HG03457 (cell line): ENCODE measurements at regions not wholly inside any gene's neighbourhood (a gene's known extent, or its start where the extent isn't known, plus 50 kb on each side); places are given as distances from the start of the nearest gene placed in this dataset.
"Not testable (repeated sequence)": the region's sequence is repeated elsewhere in the genome, so short reads cannot be mapped to it uniquely, and the experiment has no call there.

ENCODE experiments used
- ATAC-seq: cut with Tn5 transposase; IDR thresholded peaks from one replicate; pipeline ENCODE4 v1.9.1; 2021; ENCODE audit warnings: moderate number of reproducible peaks; ENCODE audit not compliant: unreplicated experiment

- ATAC-seq = no peak
Observed at GRCh38 chr6:170221052-170221752, 69.7 kb downstream of the DLL1 start.

- ATAC-seq = not testable (repeated sequence)
Observed at GRCh38 chr6:170213637-170214018, 77.2 kb downstream of the DLL1 start.

GRCh38 chr6:170212956-170213636, 77.8 kb downstream of the DLL1 start:
- no peak for ATAC-seq

GRCh38 chr6:170212051-170212756, 78.7 kb downstream of the DLL1 start:
- ATAC-seq = no peak

- ATAC-seq = no peak
Observed at GRCh38 chr6:170211404-170212025, 79.4 kb downstream of the DLL1 start.

- no peak for ATAC-seq
Observed at GRCh38 chr6:170210651-170211403, 80.1 kb downstream of the DLL1 start.

GRCh38 chr6:170210026-170210390, 80.9 kb downstream of the DLL1 start:
- ATAC-seq = no peak

GRCh38 chr6:170209354-170210025, 81.4 kb downstream of the DLL1 start:
- ATAC-seq = no peak

GRCh38 chr6:170208651-170209353, 82.1 kb downstream of the DLL1 start:
- no peak for ATAC-seq

- ATAC-seq = no peak
Observed at GRCh38 chr6:170208182-170208601, 82.7 kb downstream of the DLL1 start.

- no peak for ATAC-seq
Observed at GRCh38 chr6:170207586-170208181, 83.2 kb downstream of the DLL1 start.

- ATAC-seq = no peak
Observed at GRCh38 chr6:170206851-170207431, 83.9 kb downstream of the DLL1 start.

- no peak for ATAC-seq
Observed at GRCh38 chr6:170206317-170206621, 84.6 kb downstream of the DLL1 start.

GRCh38 chr6:170205534-170206316, 85.2 kb downstream of the DLL1 start:
- no peak for ATAC-seq

- ATAC-seq = no peak
Observed at GRCh38 chr6:170205126-170205525, 85.8 kb downstream of the DLL1 start.

- no peak for ATAC-seq
Observed at GRCh38 chr6:170203212-170203611, 87.7 kb downstream of the DLL1 start.

- no peak for ATAC-seq
Observed at GRCh38 chr6:170202416-170203135, 88.3 kb downstream of the DLL1 start.

GRCh38 chr6:170201361-170201760, 89.5 kb downstream of the DLL1 start:
- no peak for ATAC-seq
